IMR-90 (cell line): ENCODE measurements at regions not wholly inside any gene's neighbourhood (a gene's known extent, or its start where the extent isn't known, plus 50 kb on each side); places are given as distances from the start of the nearest gene placed in this dataset.

Experiments
- FOS ChIP-seq: fragments of 150-350 bp; IDR thresholded peaks from 2 replicates; pipeline ENCODE4 v1.6.1; 2016; ENCODE audit warnings: low read depth, low read length
- TF ChIP-seq, protein P1 (sequence below): conservative IDR thresholded peaks from 2 replicates; pipeline ENCODE4 v1.5.1; 2012; ENCODE audit warnings: mild to moderate bottlenecking, low read depth, low read length, improper control_type of control experiment

DNA sequence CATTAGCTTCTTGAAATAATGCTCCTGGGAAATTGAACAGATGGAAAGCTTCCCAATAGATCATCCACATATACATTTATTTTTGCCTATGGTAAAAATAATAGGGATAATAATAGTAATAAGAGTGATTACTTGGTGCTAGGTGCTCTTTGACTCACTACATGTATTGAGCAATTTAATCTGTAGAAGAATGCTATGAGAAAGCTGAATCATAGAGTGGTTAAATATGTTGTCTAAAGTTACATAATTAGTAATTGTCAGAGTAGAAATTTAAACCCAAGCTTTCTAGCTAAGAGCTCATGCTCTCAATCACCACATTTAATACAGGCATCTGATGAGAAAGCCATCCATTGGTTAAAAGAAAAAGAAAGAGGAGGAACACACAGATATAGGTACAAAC is 590.5 kb upstream of the SLC8A1 start:
- TF ChIP-seq FOS, result no peak
- TF ChIP-seq, protein P1, sequence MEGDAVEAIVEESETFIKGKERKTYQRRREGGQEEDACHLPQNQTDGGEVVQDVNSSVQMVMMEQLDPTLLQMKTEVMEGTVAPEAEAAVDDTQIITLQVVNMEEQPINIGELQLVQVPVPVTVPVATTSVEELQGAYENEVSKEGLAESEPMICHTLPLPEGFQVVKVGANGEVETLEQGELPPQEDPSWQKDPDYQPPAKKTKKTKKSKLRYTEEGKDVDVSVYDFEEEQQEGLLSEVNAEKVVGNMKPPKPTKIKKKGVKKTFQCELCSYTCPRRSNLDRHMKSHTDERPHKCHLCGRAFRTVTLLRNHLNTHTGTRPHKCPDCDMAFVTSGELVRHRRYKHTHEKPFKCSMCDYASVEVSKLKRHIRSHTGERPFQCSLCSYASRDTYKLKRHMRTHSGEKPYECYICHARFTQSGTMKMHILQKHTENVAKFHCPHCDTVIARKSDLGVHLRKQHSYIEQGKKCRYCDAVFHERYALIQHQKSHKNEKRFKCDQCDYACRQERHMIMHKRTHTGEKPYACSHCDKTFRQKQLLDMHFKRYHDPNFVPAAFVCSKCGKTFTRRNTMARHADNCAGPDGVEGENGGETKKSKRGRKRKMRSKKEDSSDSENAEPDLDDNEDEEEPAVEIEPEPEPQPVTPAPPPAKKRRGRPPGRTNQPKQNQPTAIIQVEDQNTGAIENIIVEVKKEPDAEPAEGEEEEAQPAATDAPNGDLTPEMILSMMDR, result no peak
